ENCODE measurements at regions not wholly inside any gene's neighbourhood (a gene's known extent, or its start where the extent isn't known, plus 50 kb on each side); places are given as distances from the start of the nearest gene placed in this dataset.

GRCh38 chr5:12114075-12114474 lies 209.8 kb upstream of the CTNND2 start:
- no peak overlapping the region for H3K9ac ChIP-seq
- no peak overlapping the region for H2AFZ ChIP-seq (replicated peaks)
- H3K79me2 ChIP-seq (ENCODE audit: low read depth): no peaks in the 10 kb centered on the region
- DNase-seq (ENCODE audit: low spot score): no peak
- H3K27me3 ChIP-seq: no peaks in the 10 kb centered on the region
- no peak overlapping the region for H3K27ac ChIP-seq
- TF ChIP-seq CTCF (IDR thresholded peaks at IDR 0.05) (no peak), EZH2phosphoT487 (IDR thresholded peaks at IDR 0.05) (no peak), EZH2 (IDR thresholded peaks at IDR 0.05) (no peak)
- no peaks in the 10 kb centered on the region for H3K36me3 ChIP-seq
- no peaks in the 10 kb centered on the region for H4K20me1 ChIP-seq (ENCODE audit: low read depth)
- Mint-ChIP-seq H3K9me3 (no peaks in the 10 kb centered on the region), H3K36me3 (no peaks in the 10 kb centered on the region), H3K27me3 (ENCODE audit: insufficient read depth, low read depth) (no peaks in the 10 kb centered on the region), H3K27ac (no peak overlapping the region), H3K4me1 (no peaks in the 10 kb centered on the region), H3K4me3 (no peak overlapping the region)
- no peaks in the 10 kb centered on the region for H3K9me3 ChIP-seq (ENCODE audit: low read depth)
- no peaks in the 10 kb centered on the region for H3F3A ChIP-seq (ENCODE audit: low read depth)
- H3K4me1 ChIP-seq: no peaks in the 10 kb centered on the region
- H3K4me3 ChIP-seq: no peak overlapping the region
- no peak overlapping the region for H3K4me2 ChIP-seq

GRCh38 chr5:12113062-12113461 lies 208.8 kb upstream of the CTNND2 start:
- TF ChIP-seq EZH2 (IDR thresholded peaks at IDR 0.05) (no peak), CTCF (IDR thresholded peaks at IDR 0.05) (no peak), EZH2phosphoT487 (IDR thresholded peaks at IDR 0.05) (no peak)
- no peaks in the 10 kb centered on the region for H3K36me3 Mint-ChIP-seq
- H3K4me2 ChIP-seq: no peak overlapping the region
- no peak overlapping the region for H3K4me3 ChIP-seq
- H3K9me3 Mint-ChIP-seq: no peaks in the 10 kb centered on the region
- H3K36me3 ChIP-seq: no peaks in the 10 kb centered on the region
- H3K27me3 ChIP-seq: no peaks in the 10 kb centered on the region
- no peak overlapping the region for H3K27ac ChIP-seq
- no peaks in the 10 kb centered on the region for H3K27me3 Mint-ChIP-seq (ENCODE audit: insufficient read depth, low read depth)
- H3K4me1 Mint-ChIP-seq: no peaks in the 10 kb centered on the region
- no peaks in the 10 kb centered on the region for H3F3A ChIP-seq (ENCODE audit: low read depth)
- H3K27ac Mint-ChIP-seq: no peak overlapping the region
- no peaks in the 10 kb centered on the region for H3K4me1 ChIP-seq
- DNase-seq (ENCODE audit: low spot score): no peak
- no peak overlapping the region for H3K4me3 Mint-ChIP-seq
- no peaks in the 10 kb centered on the region for H3K9me3 ChIP-seq (ENCODE audit: low read depth)
- H3K79me2 ChIP-seq (ENCODE audit: low read depth): no peaks in the 10 kb centered on the region
- no peak overlapping the region for H3K9ac ChIP-seq
- H4K20me1 ChIP-seq (ENCODE audit: low read depth): no peaks in the 10 kb centered on the region
- H2AFZ ChIP-seq (replicated peaks): no peak overlapping the region

GRCh38 chr5:12111261-12111660 lies 207.0 kb upstream of the CTNND2 start:
- no peaks in the 10 kb centered on the region for H3K27me3 ChIP-seq
- no peaks in the 10 kb centered on the region for H3K36me3 Mint-ChIP-seq
- H3K36me3 ChIP-seq: no peaks in the 10 kb centered on the region

GRCh38 chr5:12110629-12111028 lies 206.4 kb upstream of the CTNND2 start:
- no peaks in the 10 kb centered on the region for H4K20me1 ChIP-seq (ENCODE audit: low read depth)
- DNase-seq (ENCODE audit: low spot score): no peak
- no peaks in the 10 kb centered on the region for H3K79me2 ChIP-seq (ENCODE audit: low read depth)
- Mint-ChIP-seq H3K4me1 (no peaks in the 10 kb centered on the region), H3K27me3 (ENCODE audit: insufficient read depth, low read depth) (no peaks in the 10 kb centered on the region), H3K36me3 (no peaks in the 10 kb centered on the region), H3K27ac (no peak overlapping the region), H3K9me3 (no peaks in the 10 kb centered on the region), H3K4me3 (no peak overlapping the region)
- no peak overlapping the region for H3K4me2 ChIP-seq
- H3K27ac ChIP-seq: no peak overlapping the region
- H3K4me1 ChIP-seq: no peaks in the 10 kb centered on the region
- H3K4me3 ChIP-seq: no peak overlapping the region
- H3F3A ChIP-seq (ENCODE audit: low read depth): no peaks in the 10 kb centered on the region
- no peak for TF ChIP-seq EZH2phosphoT487 (IDR thresholded peaks at IDR 0.05)
- no peak for TF ChIP-seq EZH2 (IDR thresholded peaks at IDR 0.05)
- no peak for TF ChIP-seq CTCF (IDR thresholded peaks at IDR 0.05)
- H3K36me3 ChIP-seq: no peaks in the 10 kb centered on the region
- no peak overlapping the region for H2AFZ ChIP-seq (replicated peaks)
- H3K9me3 ChIP-seq (ENCODE audit: low read depth): no peaks in the 10 kb centered on the region
- H3K27me3 ChIP-seq: no peaks in the 10 kb centered on the region
- H3K9ac ChIP-seq: no peak overlapping the region

More at GRCh38 chr5:12111261-12111660, 207.0 kb upstream of the CTNND2 start:
- Histone ChIP-seq H3K9me3 (ENCODE audit: low read depth) (no peaks in the 10 kb centered on the region), H3K4me1 (no peaks in the 10 kb centered on the region), H2AFZ (replicated peaks) (no peak overlapping the region), H3K4me2 (no peak overlapping the region), H4K20me1 (ENCODE audit: low read depth) (no peaks in the 10 kb centered on the region), H3K4me3 (no peak overlapping the region), H3F3A (ENCODE audit: low read depth) (no peaks in the 10 kb centered on the region), H3K79me2 (ENCODE audit: low read depth) (no peaks in the 10 kb centered on the region), H3K27ac (no peak overlapping the region), H3K9ac (no peak overlapping the region)
- Mint-ChIP-seq H3K27me3 (ENCODE audit: insufficient read depth, low read depth) (no peaks in the 10 kb centered on the region), H3K9me3 (no peaks in the 10 kb centered on the region), H3K27ac (no peak overlapping the region), H3K4me1 (no peaks in the 10 kb centered on the region), H3K4me3 (no peak overlapping the region)
- no peak for DNase-seq (ENCODE audit: low spot score)
- TF ChIP-seq EZH2phosphoT487 (IDR thresholded peaks at IDR 0.05): no peak
